Ovary (tissue), 3 donors: ENCODE measurements at regions not wholly inside any gene's neighbourhood (a gene's known extent, or its start where the extent isn't known, plus 50 kb on each side); places are given as distances from the start of the nearest gene placed in this dataset.

ENCODE experiments used
- EP300 ChIP-seq: sonication (generic); formaldehyde crosslinking; IDR thresholded peaks from one replicate; pipeline ENCODE4 v1.6.1; 2017; ENCODE audit warnings: antibody characterized with exemption
- POLR2A ChIP-seq: fragments of 450-650 bp; IDR thresholded peaks from one replicate; pipeline ENCODE4 v1.6.1; 2017; ENCODE audit warnings: antibody characterized with exemption, mild to moderate bottlenecking, moderate library complexity
- TF ChIP-seq, protein P1 (sequence below), 3 donors: fragments of 450-650 bp in 2 of 3; fragments of 200-600 bp in 1 of 3; IDR thresholded peaks; one replicate each; pipeline versions ENCODE4 v1.5.1 to v1.8.0; 2016 to 2022; ENCODE audit warnings: antibody characterized with exemption in 3 of 3, mild to moderate bottlenecking in 1 of 3
- donor health status: DM: no; HTN: no; CAD: no.

DNA sequence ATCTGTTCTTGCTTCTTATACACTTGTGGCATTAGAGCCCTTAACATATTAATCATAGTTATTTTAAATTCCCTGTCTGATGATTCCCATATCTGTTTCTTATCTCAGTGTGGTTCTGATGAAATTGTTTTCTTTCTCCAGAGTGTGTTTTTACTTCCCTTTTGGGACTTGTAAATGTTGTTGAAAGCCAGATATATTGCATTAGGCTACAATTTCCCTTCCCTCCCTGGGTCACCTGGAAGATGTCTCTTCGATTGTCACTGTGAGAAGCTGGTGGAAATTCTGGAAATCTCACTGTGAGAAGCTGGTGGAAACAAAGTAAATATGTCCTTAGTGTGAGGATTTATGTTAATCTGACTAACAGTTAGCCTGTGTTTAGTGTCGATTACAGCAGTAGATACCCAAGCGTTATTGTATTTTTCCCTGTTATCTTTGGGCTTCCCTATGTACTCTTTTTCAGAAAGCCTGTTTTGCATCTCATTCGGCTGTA lies 717.3 kb downstream of the TRHDE start:
- TF ChIP-seq, protein P1, sequence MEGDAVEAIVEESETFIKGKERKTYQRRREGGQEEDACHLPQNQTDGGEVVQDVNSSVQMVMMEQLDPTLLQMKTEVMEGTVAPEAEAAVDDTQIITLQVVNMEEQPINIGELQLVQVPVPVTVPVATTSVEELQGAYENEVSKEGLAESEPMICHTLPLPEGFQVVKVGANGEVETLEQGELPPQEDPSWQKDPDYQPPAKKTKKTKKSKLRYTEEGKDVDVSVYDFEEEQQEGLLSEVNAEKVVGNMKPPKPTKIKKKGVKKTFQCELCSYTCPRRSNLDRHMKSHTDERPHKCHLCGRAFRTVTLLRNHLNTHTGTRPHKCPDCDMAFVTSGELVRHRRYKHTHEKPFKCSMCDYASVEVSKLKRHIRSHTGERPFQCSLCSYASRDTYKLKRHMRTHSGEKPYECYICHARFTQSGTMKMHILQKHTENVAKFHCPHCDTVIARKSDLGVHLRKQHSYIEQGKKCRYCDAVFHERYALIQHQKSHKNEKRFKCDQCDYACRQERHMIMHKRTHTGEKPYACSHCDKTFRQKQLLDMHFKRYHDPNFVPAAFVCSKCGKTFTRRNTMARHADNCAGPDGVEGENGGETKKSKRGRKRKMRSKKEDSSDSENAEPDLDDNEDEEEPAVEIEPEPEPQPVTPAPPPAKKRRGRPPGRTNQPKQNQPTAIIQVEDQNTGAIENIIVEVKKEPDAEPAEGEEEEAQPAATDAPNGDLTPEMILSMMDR (IDR thresholded peaks at IDR 0.05): no peak
- TF ChIP-seq POLR2A: no peak
- TF ChIP-seq EP300: no peak
